Mucosa of descending colon (tissue), 3 donors: ENCODE measurements at regions not wholly inside any gene's neighbourhood (a gene's known extent, or its start where the extent isn't known, plus 50 kb on each side); places are given as distances from the start of the nearest gene placed in this dataset.

Experiments
- ATAC-seq: fragments of 200-7000 bp; cut with Tn5 transposase; one replicate; pipeline ENCODE4 v1.9.1; 2020; ENCODE audit warnings: mild to moderate bottlenecking, moderate library complexity
- DNase-seq, 3 donors: peaks; one replicate each; pipeline ENCODE4 v3.0.0-alpha.2; 2020
- H3K36me3 ChIP-seq: fragments of 200-600 bp; one replicate; pipeline ENCODE4 v1.8.0; 2021; ENCODE audit warnings: low read depth, mild to moderate bottlenecking
- H3K4me1 ChIP-seq: fragments of 200-600 bp; one replicate; pipeline ENCODE4 v1.8.0; 2021; ENCODE audit warnings: low read depth, mild to moderate bottlenecking
- H3K4me3 ChIP-seq: fragments of 200-600 bp; one replicate; pipeline ENCODE4 v1.8.0; 2021; ENCODE audit warnings: mild to moderate bottlenecking
- H3K9me3 ChIP-seq: fragments of 200-600 bp; one replicate; pipeline ENCODE4 v1.8.0; 2021; ENCODE audit warnings: mild to moderate bottlenecking
- intact Hi-C, 2 donors: fragments of 100-400 bp; cut with DNase I in 1 of 2; cut with micrococcal nuclease in 1 of 2; formaldehyde crosslinking; loops; one replicate each; pipeline versions ENCODE4 v1.11.0 to v1.11.1; 2022; cut with DNase I, micrococcal nuclease
- TF ChIP-seq, protein P1 (sequence below): fragments of 200-600 bp; IDR thresholded peaks from one replicate; pipeline ENCODE4 v1.8.0; 2022; ENCODE audit warnings: antibody characterized with exemption, mild to moderate bottlenecking
- donor health status: DM: no; HTN: no; CAD: no; lungs with moderate emphysema.
- donor health status: DM: no; HTN: no; CAD: no.
- donor health status: DM: no; HTN: yes; CAD: no.

DNA sequence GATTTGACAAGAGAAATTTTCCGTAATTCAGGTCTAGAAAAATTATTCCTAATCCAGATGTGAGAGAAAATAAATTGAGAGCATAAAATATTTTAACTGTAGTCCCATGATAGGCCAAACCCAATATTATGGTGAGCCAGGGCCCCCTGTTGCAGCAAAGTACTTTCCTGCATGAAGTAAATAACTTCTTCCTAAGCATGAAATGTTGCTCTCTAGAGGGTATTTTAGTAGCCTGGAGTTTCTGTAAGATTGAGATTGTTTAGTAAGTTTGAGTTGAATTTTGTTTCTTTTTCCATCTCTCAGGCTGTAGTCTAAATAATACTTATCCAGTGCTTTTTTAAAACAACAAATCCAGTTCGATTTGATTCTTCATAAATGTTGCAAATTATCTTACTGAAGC lies 317.5 kb upstream of the MPDZ start:
- Histone ChIP-seq H3K4me3 (no peak overlapping the region), H3K4me1 (no peaks in the 10 kb centered on the region), H3K36me3 (no peaks in the 10 kb centered on the region), H3K9me3 (no peaks in the 10 kb centered on the region)
- intact Hi-C loops = no loop called here
- no peak for DNase-seq
- no peak for ATAC-seq
- TF ChIP-seq, protein P1, sequence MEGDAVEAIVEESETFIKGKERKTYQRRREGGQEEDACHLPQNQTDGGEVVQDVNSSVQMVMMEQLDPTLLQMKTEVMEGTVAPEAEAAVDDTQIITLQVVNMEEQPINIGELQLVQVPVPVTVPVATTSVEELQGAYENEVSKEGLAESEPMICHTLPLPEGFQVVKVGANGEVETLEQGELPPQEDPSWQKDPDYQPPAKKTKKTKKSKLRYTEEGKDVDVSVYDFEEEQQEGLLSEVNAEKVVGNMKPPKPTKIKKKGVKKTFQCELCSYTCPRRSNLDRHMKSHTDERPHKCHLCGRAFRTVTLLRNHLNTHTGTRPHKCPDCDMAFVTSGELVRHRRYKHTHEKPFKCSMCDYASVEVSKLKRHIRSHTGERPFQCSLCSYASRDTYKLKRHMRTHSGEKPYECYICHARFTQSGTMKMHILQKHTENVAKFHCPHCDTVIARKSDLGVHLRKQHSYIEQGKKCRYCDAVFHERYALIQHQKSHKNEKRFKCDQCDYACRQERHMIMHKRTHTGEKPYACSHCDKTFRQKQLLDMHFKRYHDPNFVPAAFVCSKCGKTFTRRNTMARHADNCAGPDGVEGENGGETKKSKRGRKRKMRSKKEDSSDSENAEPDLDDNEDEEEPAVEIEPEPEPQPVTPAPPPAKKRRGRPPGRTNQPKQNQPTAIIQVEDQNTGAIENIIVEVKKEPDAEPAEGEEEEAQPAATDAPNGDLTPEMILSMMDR = no peak

DNA sequence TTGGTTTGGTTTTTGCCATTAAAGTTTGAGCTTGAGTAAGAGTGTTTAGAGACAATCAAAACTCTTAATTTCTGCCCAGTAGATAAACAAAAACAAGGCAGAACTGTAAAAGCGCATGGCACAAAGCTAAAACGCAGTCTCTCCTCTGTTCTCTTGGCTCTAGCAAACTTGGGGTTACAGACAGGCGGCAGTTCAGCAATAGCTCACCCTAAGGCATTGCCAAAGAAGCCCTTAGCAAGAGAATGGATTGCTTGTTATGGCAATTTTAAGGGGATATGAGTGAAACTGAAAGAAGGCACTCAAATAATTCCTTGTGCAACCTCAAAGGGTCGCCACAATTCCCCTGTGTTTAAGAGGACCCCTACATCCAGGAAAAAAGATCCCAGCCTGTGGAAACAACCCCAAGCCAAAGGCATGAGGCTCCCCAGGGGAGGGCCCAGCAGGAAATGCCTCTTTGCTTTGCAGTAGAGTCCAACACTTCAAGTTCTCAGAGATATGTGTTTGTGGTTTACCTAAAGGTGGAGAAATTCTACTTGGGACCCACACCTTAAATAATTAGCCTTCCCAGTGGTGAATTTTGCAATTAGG lies 317.0 kb upstream of the MPDZ start:
- Histone ChIP-seq H3K9me3 (no peaks in the 10 kb centered on the region), H3K4me1 (no peaks in the 10 kb centered on the region), H3K36me3 (no peaks in the 10 kb centered on the region), H3K4me3 (no peak overlapping the region)
- intact Hi-C loops = no loop called here
- no peak for DNase-seq
- ATAC-seq = no peak
- TF ChIP-seq, protein P1 = no peak

GRCh38 chr9:13590996-13591395 lies 311.5 kb upstream of the MPDZ start:
- no peaks in the 10 kb centered on the region for H3K4me1 ChIP-seq
- intact Hi-C loops = no loop called here
- no peak overlapping the region for H3K4me3 ChIP-seq
- no peaks in the 10 kb centered on the region for H3K36me3 ChIP-seq
- DNase-seq (no peak), ATAC-seq (no peak)
- TF ChIP-seq, protein P1 = no peak
- no peaks in the 10 kb centered on the region for H3K9me3 ChIP-seq

GRCh38 chr9:13589034-13589737 lies 309.7 kb upstream of the MPDZ start:
- Histone ChIP-seq H3K4me3 (no peak overlapping the region), H3K4me1 (no peaks in the 10 kb centered on the region), H3K9me3 (no peaks in the 10 kb centered on the region), H3K36me3 (no peaks in the 10 kb centered on the region)
- intact Hi-C loops = no loop called here
- DNase-seq (no peak), ATAC-seq (no peak)
- TF ChIP-seq, protein P1 = no peak

DNA sequence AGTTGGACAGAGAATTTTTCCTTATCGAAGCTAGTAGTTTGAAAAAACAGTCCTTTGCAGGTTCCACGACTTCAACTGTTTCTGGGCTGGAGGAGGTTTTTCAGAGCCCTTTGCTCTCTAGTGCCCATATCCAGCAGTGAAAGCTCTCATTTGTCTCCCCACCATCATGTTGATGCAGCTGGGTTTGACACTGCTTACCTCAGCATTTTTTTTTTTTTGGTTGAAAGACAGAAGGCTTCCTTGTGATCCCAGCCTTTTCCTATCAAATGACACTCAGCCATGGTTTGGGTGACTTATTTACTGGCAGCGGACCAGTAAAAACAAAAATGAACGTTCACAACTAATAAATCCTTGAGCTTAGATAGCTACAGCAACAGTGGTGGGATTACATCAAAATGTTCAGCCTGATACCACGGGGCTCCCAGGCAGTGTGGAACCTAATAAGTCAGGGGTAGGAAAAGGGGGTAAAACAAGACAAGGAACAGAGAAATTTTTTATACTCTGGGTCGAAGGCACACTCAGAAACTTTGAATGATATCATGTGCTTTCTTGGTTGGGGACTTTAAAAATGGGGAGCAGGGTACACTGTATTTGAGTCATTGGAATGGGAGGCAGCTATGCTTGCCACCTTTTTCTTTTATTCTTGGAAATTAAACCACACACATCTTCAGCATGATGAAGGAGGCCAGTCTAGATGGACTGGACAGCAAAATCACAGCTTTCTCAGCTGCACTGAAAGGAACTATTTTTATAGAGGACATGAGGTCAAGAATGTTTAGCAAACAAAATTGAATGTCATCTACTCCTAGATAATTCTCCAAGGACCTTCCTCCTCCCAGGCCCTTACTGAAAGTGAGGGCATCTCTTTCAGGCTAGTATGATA lies 308.9 kb upstream of the MPDZ start:
- no peaks in the 10 kb centered on the region for H3K9me3 ChIP-seq
- no peak for ATAC-seq

More for the DNA sequence above, 308.9 kb upstream of the MPDZ start:
- H3K36me3 ChIP-seq = no peaks in the 10 kb centered on the region
- no peak for DNase-seq
- intact Hi-C loops = no loop called here
- H3K4me1 ChIP-seq = no peaks in the 10 kb centered on the region
- H3K4me3 ChIP-seq = no peak overlapping the region
- TF ChIP-seq, protein P1 = no peak
